Esophagus squamous epithelium (tissue), 5 donors: ENCODE measurements at regions not wholly inside any gene's neighbourhood (a gene's known extent, or its start where the extent isn't known, plus 50 kb on each side); places are given as distances from the start of the nearest gene placed in this dataset.

Experiments
- DNase-seq: peaks from one replicate; lab custom pipeline; 2025; lab: John Stamatoyannopoulos, UW
- H3K27ac ChIP-seq, 4 donors: fragments of 200-600 bp; sonication (generic); one replicate each; pipeline ENCODE4 v1.5.1; 2016 to 2019; ENCODE audit warnings: mild to moderate bottlenecking in 1 of 4
- H3K27me3 ChIP-seq, 4 donors: fragments of 200-600 bp; sonication (generic); 1 replicate in 3 of 4; 2 replicates in 1 of 4; pipeline versions ENCODE4 v1.5.1 to v1.6.0; 2017 to 2021; ENCODE audit warnings: antibody characterized with exemption in 1 of 4
- H3K36me3 ChIP-seq, 3 donors: fragments of 200-600 bp; sonication (generic); one replicate each; pipeline ENCODE4 v1.5.1; 2016 to 2019
- H3K4me1 ChIP-seq, 3 donors: fragments of 200-600 bp; sonication (generic); one replicate each; pipeline ENCODE4 v1.5.1; 2017 to 2019
- H3K4me3 ChIP-seq, 4 donors: fragments of 200-600 bp; sonication (generic); 1 replicate in 3 of 4; 2 replicates in 1 of 4; pipeline ENCODE4 v1.5.1; 2016 to 2019; ENCODE audit warnings: mild to moderate bottlenecking in 2 of 4, moderate library complexity in 1 of 4
- H3K9me3 ChIP-seq, 3 donors: fragments of 200-600 bp; sonication (generic); one replicate each; pipeline ENCODE4 v1.5.1; 2016 to 2019
- POLR2A ChIP-seq, 4 donors: fragments of 450-650 bp; IDR thresholded peaks; one replicate each; pipeline ENCODE4 v1.6.1; 2017; ENCODE audit warnings: antibody characterized with exemption in 4 of 4, mild to moderate bottlenecking in 4 of 4, moderate library complexity in 3 of 4
- WGBS, 2 donors: methylation state at CpG; one replicate each; pipeline ENCODE4 v1.1.5; 2018; 5-methylcytosine and 5-hydroxymethylcytosine counted together
- intact Hi-C: fragments of 100-400 bp; cut with DNase I; formaldehyde crosslinking; loops from one replicate; pipeline ENCODE4 v1.15.0; 2022
- TF ChIP-seq, protein P1 (sequence below), 6 experiments: fragments of 450-650 bp in 4 of 6; fragments of 200-600 bp in 2 of 6; sonication (generic) in 2 of 6; IDR thresholded peaks; one replicate each; pipeline ENCODE4 v1.5.1; 2016 to 2019; ENCODE audit warnings: antibody characterized with exemption in 6 of 6, mild to moderate bottlenecking in 4 of 6, moderate library complexity in 4 of 6
- donor health status: DM: yes; HTN: yes; CAD: no.

DNA sequence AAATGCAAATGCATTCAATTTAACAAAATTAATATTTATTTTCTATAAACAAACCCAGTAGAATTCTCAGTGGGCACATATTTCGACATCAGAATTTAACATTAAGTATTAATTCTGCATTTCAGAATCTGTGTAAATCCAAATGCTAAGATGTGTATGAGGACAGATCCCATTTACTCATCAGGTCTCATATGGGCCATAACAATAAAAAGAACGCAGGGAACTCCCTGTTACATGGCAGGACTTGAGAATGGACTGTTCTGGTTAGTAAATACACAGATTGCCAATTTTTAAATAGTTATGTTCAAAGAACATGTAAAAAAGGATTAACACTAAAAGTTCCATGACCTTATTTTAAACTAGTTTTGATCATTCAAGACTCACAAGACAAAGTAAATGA, 104.0 kb downstream of the SLC30A10 start:
- 82 to 84% methylated on average over 2 of the region's 2 CpGs for WGBS, 2 donors
- TF ChIP-seq, protein P1, sequence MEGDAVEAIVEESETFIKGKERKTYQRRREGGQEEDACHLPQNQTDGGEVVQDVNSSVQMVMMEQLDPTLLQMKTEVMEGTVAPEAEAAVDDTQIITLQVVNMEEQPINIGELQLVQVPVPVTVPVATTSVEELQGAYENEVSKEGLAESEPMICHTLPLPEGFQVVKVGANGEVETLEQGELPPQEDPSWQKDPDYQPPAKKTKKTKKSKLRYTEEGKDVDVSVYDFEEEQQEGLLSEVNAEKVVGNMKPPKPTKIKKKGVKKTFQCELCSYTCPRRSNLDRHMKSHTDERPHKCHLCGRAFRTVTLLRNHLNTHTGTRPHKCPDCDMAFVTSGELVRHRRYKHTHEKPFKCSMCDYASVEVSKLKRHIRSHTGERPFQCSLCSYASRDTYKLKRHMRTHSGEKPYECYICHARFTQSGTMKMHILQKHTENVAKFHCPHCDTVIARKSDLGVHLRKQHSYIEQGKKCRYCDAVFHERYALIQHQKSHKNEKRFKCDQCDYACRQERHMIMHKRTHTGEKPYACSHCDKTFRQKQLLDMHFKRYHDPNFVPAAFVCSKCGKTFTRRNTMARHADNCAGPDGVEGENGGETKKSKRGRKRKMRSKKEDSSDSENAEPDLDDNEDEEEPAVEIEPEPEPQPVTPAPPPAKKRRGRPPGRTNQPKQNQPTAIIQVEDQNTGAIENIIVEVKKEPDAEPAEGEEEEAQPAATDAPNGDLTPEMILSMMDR (IDR thresholded peaks at IDR 0.05): no peak
- no peak for TF ChIP-seq POLR2A (IDR thresholded peaks at IDR 0.05)
- Histone ChIP-seq H3K36me3 (no peaks in the 10 kb centered on the region), H3K4me1 (no peaks in the 10 kb centered on the region), H3K9me3 (no peaks in the 10 kb centered on the region), H3K27ac (no peak overlapping the region), H3K4me3 (no peak overlapping the region), H3K27me3 (no peaks in the 10 kb centered on the region)
- intact Hi-C loops: no loop called here
- DNase-seq: no peak

DNA sequence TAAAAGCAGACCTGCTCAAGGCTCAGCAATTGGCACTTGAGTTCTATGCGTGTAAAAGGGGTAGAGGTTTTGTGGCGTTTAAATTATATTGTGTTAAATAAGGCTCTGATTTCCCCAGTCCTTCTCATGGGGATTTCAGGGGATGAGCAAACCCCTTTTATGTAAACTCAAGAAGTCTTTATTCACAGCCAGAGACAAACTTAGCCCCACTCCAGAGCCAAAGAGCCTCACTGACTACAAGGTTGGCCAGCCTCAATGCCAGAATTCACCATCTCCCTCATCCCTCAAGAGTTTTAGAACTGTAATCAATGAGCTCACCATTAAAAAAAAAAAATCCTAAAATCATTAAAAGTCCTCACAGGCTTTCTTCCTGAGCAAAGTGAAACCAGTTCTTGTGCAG, 107.8 kb downstream of the SLC30A10 start:
- H3K4me3 ChIP-seq: no peak overlapping the region
- H3K27me3 ChIP-seq: peaks cover 0 to 3% (median 0%) of the 10 kb centered on the region in 4 donors
- intact Hi-C loops: no loop called here
- 64 to 88% methylated on average over 2 of the region's 2 CpGs for WGBS, 2 donors
- H3K9me3 ChIP-seq: no peaks in the 10 kb centered on the region
- TF ChIP-seq POLR2A (IDR thresholded peaks at IDR 0.05): no peak
- TF ChIP-seq, protein P1 (IDR thresholded peaks at IDR 0.05): no peak
- no peak overlapping the region for H3K27ac ChIP-seq
- DNase-seq: no peak
- no peaks in the 10 kb centered on the region for H3K36me3 ChIP-seq
- H3K4me1 ChIP-seq: no peaks in the 10 kb centered on the region

DNA sequence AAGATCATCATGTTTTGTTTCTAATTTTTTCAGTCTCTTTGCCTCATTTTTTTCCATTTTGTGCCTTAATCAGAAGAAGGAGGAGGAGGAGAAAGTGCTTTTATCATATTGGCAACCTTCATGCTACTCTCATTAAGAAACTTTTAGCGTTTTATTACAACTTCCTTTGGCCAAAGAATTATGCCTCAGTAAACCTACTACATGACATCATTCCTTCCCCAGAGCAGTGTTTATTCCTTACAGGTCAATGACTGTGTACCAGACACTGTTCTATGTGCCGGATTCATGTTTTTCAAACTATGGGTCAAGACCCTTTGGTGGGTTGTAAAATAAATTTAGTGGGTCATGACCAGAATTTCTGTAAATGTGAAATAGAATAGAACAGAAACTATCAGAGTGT, 110.4 kb downstream of the SLC30A10 start:
- Histone ChIP-seq H3K27ac (no peak overlapping the region), H3K4me3 (no peak overlapping the region), H3K27me3 (peaks cover 0 to 14% (median 0%) of the 10 kb centered on the region in 4 donors), H3K9me3 (no peaks in the 10 kb centered on the region), H3K36me3 (no peaks in the 10 kb centered on the region), H3K4me1 (no peaks in the 10 kb centered on the region)
- intact Hi-C loops: no loop called here
- 68 to 81% methylated on average over 2 of the region's 2 CpGs for WGBS, 2 donors
- DNase-seq: no peak
- TF ChIP-seq POLR2A (IDR thresholded peaks at IDR 0.05): no peak
- TF ChIP-seq, protein P1 (IDR thresholded peaks at IDR 0.05): no peak

DNA sequence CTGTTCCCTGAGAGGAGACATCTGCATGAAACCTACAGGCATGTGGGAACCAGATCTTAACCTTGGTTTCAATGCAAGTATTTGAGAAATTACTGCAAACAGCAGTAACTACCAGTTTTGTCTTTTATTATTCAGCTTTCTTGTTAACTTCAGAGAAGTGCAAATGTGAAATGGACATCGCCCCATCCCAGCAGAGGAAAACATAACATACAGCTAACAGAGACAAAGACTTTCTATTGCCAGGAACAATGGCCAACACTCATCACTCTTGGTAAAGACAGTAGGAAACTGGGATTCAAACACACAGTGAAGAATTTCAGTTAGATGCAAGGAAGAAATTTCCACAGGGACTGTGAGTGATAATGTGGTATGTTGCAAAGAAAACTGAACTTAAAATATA, 115.1 kb downstream of the SLC30A10 start:
- intact Hi-C loops: no loop called here
- WGBS, 2 donors: 55 to 76% methylated on average over 1 of the region's 1 CpG
- Histone ChIP-seq H3K9me3 (no peaks in the 10 kb centered on the region), H3K4me3 (no peak overlapping the region), H3K4me1 (peaks cover 0 to 4% (median 0%) of the 10 kb centered on the region in 3 donors), H3K27ac (no peak overlapping the region), H3K36me3 (no peaks in the 10 kb centered on the region), H3K27me3 (peaks cover 0 to 14% (median 0%) of the 10 kb centered on the region in 4 donors)
- no peak for DNase-seq
- TF ChIP-seq POLR2A (IDR thresholded peaks at IDR 0.05): no peak
- TF ChIP-seq, protein P1 (IDR thresholded peaks at IDR 0.05): no peak

DNA sequence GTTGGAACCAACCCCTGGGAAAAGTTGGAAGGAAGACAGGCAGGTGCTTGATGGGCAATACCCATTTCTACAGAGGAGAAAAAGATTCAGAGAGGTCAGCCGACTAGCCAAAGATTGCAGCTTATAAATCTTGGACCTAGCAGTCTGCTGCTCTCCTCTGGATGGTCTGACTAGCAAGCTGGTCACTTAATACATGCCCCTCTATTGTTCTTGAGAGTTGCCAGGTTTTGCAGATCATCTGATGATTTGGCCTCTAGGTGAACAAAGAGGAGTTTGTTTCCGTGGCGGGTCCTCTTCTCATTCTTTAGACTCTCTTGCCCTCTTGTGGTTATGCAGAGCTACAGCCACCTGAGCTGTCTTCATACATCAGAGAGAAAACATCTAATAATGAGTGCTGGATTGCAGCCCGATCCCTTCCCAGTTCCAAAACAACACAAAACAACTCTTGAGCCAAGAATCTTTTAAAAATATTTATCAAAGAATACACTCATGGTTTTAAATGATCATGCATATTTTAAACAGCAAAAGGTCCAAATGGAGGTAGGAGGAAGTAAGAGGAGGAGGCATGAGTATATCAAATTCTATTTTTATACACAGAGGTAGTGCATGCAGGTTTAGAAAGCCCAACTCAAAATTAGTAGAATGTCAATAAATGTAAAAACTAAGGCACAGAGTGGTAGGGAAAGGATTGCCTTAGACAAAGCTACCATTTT, 115.7 kb downstream of the SLC30A10 start:
- TF ChIP-seq POLR2A (IDR thresholded peaks at IDR 0.05): no peak
- TF ChIP-seq, protein P1 (IDR thresholded peaks at IDR 0.05): peak; percentile 20 to 87 (median 62)
- intact Hi-C loops: no loop called here
- DNase-seq: no peak
- Histone ChIP-seq H3K27ac (no peak overlapping the region), H3K27me3 (peaks cover 0 to 14% (median 0%) of the 10 kb centered on the region in 4 donors), H3K4me3 (no peak overlapping the region), H3K36me3 (no peaks in the 10 kb centered on the region), H3K9me3 (no peaks in the 10 kb centered on the region), H3K4me1 (peaks cover 0 to 4% (median 0%) of the 10 kb centered on the region in 3 donors)
- 17 to 24% methylated on average over 4 of the region's 4 CpGs for WGBS, 2 donors
